ENCODE measurements at regions not wholly inside any gene's neighbourhood (a gene's known extent, or its start where the extent isn't known, plus 50 kb on each side); places are given as distances from the start of the nearest gene placed in this dataset.
A peak's percentile ranks its signal among the peaks of the same experiment; 100 is the strongest.
"Not testable (repeated sequence)": the region's sequence is repeated elsewhere in the genome, so short reads cannot be mapped to it uniquely, and the experiment has no call there.

- Mint-ChIP-seq H3K4me3 (no peak overlapping the region), H3K4me1 (no peaks in the 10 kb centered on the region), H3K36me3 (no peaks in the 10 kb centered on the region), H3K27ac (no peak overlapping the region), H3K27me3 (peaks cover 10% of the 10 kb centered on the region), H3K9me3 (no peaks in the 10 kb centered on the region)
Observed at GRCh38 chr1:30523055-30524020, 200.0 kb downstream of the MATN1 start.

- no peak overlapping the region for H3K27ac Mint-ChIP-seq
- no peaks in the 10 kb centered on the region for H3K36me3 Mint-ChIP-seq
Observed at GRCh38 chr1:30522031-30523004, 201.1 kb downstream of the MATN1 start.

GRCh38 chr1:30521261-30521865 lies 202.0 kb downstream of the MATN1 start:
- Mint-ChIP-seq H3K27ac (peak overlapping the region; percentile 37), H3K4me1 (no peaks in the 10 kb centered on the region)

More at GRCh38 chr1:30522031-30523004, 201.1 kb downstream of the MATN1 start:
- Mint-ChIP-seq H3K4me1 (no peaks in the 10 kb centered on the region), H3K9me3 (no peaks in the 10 kb centered on the region), H3K27me3 (peaks cover 12% of the 10 kb centered on the region), H3K4me3 (no peak overlapping the region)

GRCh38 chr1:30520476-30520875 lies 202.9 kb downstream of the MATN1 start:
- Mint-ChIP-seq H3K4me3 (no peak overlapping the region), H3K4me1 (no peaks in the 10 kb centered on the region), H3K9me3 (no peaks in the 10 kb centered on the region), H3K27ac (no peak overlapping the region), H3K27me3 (peaks cover 11% of the 10 kb centered on the region), H3K36me3 (no peaks in the 10 kb centered on the region)

More at GRCh38 chr1:30521261-30521865, 202.0 kb downstream of the MATN1 start:
- Mint-ChIP-seq H3K36me3 (no peaks in the 10 kb centered on the region), H3K4me3 (no peak overlapping the region), H3K27me3 (peaks cover 12% of the 10 kb centered on the region), H3K9me3 (no peaks in the 10 kb centered on the region)

- no peak overlapping the region for H3K27ac Mint-ChIP-seq
- peaks cover 10% of the 10 kb centered on the region for H3K27me3 Mint-ChIP-seq
- H3K36me3 Mint-ChIP-seq, result no peaks in the 10 kb centered on the region
- H3K9me3 Mint-ChIP-seq, result no peaks in the 10 kb centered on the region
- H3K4me1 Mint-ChIP-seq, result no peaks in the 10 kb centered on the region
- H3K4me3 Mint-ChIP-seq, result no peak overlapping the region
Observed at GRCh38 chr1:30519201-30519763, 204.1 kb downstream of the MATN1 start.

- Mint-ChIP-seq H3K36me3 (no peaks in the 10 kb centered on the region), H3K4me1 (no peaks in the 10 kb centered on the region), H3K27me3 (peaks cover 10% of the 10 kb centered on the region), H3K4me3 (no peak overlapping the region), H3K27ac (no peak overlapping the region), H3K9me3 (no peaks in the 10 kb centered on the region)
Observed at GRCh38 chr1:30518696-30519095, 204.7 kb downstream of the MATN1 start.

GRCh38 chr1:30518186-30518585 lies 205.2 kb downstream of the MATN1 start:
- H3K4me1 Mint-ChIP-seq, result no peaks in the 10 kb centered on the region

GRCh38 chr1:30517666-30518065 lies 205.7 kb downstream of the MATN1 start:
- not testable (repeated sequence) for H3K4me1 Mint-ChIP-seq, H3K9me3 Mint-ChIP-seq, H3K27ac Mint-ChIP-seq, H3K4me3 Mint-ChIP-seq, H3K27me3 Mint-ChIP-seq, H3K36me3 Mint-ChIP-seq

More at GRCh38 chr1:30518186-30518585, 205.2 kb downstream of the MATN1 start:
- H3K36me3 Mint-ChIP-seq, result no peaks in the 10 kb centered on the region
- H3K27ac Mint-ChIP-seq, result no peak overlapping the region
- no peak overlapping the region for H3K4me3 Mint-ChIP-seq
- no peaks in the 10 kb centered on the region for H3K9me3 Mint-ChIP-seq
- peaks cover 10% of the 10 kb centered on the region for H3K27me3 Mint-ChIP-seq

GRCh38 chr1:30517241-30517640 lies 206.1 kb downstream of the MATN1 start:
- not testable (repeated sequence) for H3K36me3 Mint-ChIP-seq, H3K9me3 Mint-ChIP-seq, H3K27ac Mint-ChIP-seq, H3K27me3 Mint-ChIP-seq, H3K4me1 Mint-ChIP-seq, H3K4me3 Mint-ChIP-seq

GRCh38 chr1:30516485-30516858 lies 206.9 kb downstream of the MATN1 start:
- Mint-ChIP-seq H3K4me3 (no peak overlapping the region), H3K4me1 (no peaks in the 10 kb centered on the region), H3K27me3 (peaks cover 3% of the 10 kb centered on the region), H3K9me3 (no peaks in the 10 kb centered on the region), H3K27ac (no peak overlapping the region), H3K36me3 (no peaks in the 10 kb centered on the region)

- Mint-ChIP-seq H3K4me1 (no peaks in the 10 kb centered on the region), H3K27ac (no peak overlapping the region), H3K9me3 (no peaks in the 10 kb centered on the region), H3K27me3 (peaks cover 3% of the 10 kb centered on the region), H3K36me3 (no peaks in the 10 kb centered on the region), H3K4me3 (no peak overlapping the region)
Observed at GRCh38 chr1:30515755-30516484, 207.5 kb downstream of the MATN1 start.

- Mint-ChIP-seq H3K9me3 (no peaks in the 10 kb centered on the region), H3K27me3 (peaks cover 3% of the 10 kb centered on the region), H3K27ac (no peak overlapping the region), H3K4me1 (no peaks in the 10 kb centered on the region), H3K36me3 (no peaks in the 10 kb centered on the region), H3K4me3 (no peak overlapping the region)
Observed at GRCh38 chr1:30514945-30515344, 208.4 kb downstream of the MATN1 start.

GRCh38 chr1:30514137-30514654 lies 209.2 kb downstream of the MATN1 start:
- H3K27me3 Mint-ChIP-seq, result peaks cover 6% of the 10 kb centered on the region
- H3K9me3 Mint-ChIP-seq, result no peaks in the 10 kb centered on the region
- no peak overlapping the region for H3K27ac Mint-ChIP-seq
- H3K36me3 Mint-ChIP-seq, result no peaks in the 10 kb centered on the region
- no peaks in the 10 kb centered on the region for H3K4me1 Mint-ChIP-seq
- H3K4me3 Mint-ChIP-seq, result no peak overlapping the region

- H3K4me1 Mint-ChIP-seq, result no peaks in the 10 kb centered on the region
- peaks cover 9% of the 10 kb centered on the region for H3K27me3 Mint-ChIP-seq
- no peaks in the 10 kb centered on the region for H3K9me3 Mint-ChIP-seq
- no peak overlapping the region for H3K4me3 Mint-ChIP-seq
- H3K36me3 Mint-ChIP-seq, result no peaks in the 10 kb centered on the region
- no peak overlapping the region for H3K27ac Mint-ChIP-seq
Observed at GRCh38 chr1:30513396-30514136, 209.8 kb downstream of the MATN1 start.
